ENCODE measurements at regions not wholly inside any gene's neighbourhood (a gene's known extent, or its start where the extent isn't known, plus 50 kb on each side); places are given as distances from the start of the nearest gene placed in this dataset.
"Not testable (repeated sequence)": the region's sequence is repeated elsewhere in the genome, so short reads cannot be mapped to it uniquely, and the experiment has no call there.

GRCh38 chr15:35260274-35260673 is 175.2 kb upstream of the NANOGP8 start:
- not testable (repeated sequence) for TF ChIP-seq ZNF175 (CRISPR knock-in tag; IDR thresholded peaks at IDR 0.05; ENCODE audit: low read depth); FOXP4 (CRISPR knock-in tag; IDR thresholded peaks at IDR 0.05; ENCODE audit: borderline replicate concordance); RUNX1 (IDR thresholded peaks at IDR 0.05; ENCODE audit: low read depth); CREB1 (IDR thresholded peaks at IDR 0.05); CREB1 (CRISPR knock-in tag; IDR thresholded peaks at IDR 0.05); PHF21A (IDR thresholded peaks at IDR 0.05; ENCODE audit: borderline replicate concordance, low read depth); CTCF (IDR thresholded peaks at IDR 0.05 in 2 of 3, conservative IDR thresholded peaks at IDR 0.05 in 1 of 3; ENCODE audit: insufficient read depth in 2 of 3, low read depth in 1 of 3, low read length in 3 of 3); RAD51 (IDR thresholded peaks at IDR 0.05; ENCODE audit: borderline replicate concordance, low read depth); ZNF140 (CRISPR knock-in tag; IDR thresholded peaks at IDR 0.05); ZFP36 (IDR thresholded peaks at IDR 0.05; ENCODE audit: low read depth, low read length, partially characterized antibody); MED1 (CRISPR knock-in tag; IDR thresholded peaks at IDR 0.05; ENCODE audit: borderline replicate concordance)
